GM10248 (cell line): ENCODE measurements at regions not wholly inside any gene's neighbourhood (a gene's known extent, or its start where the extent isn't known, plus 50 kb on each side); places are given as distances from the start of the nearest gene placed in this dataset.

Experiments used
- CTCF ChIA-PET: fragments of 300-600 bp; sonication (Branson Sonifier 250); formaldehyde crosslinking; extraction: SDS; loops from one replicate; lab custom pipeline; 2021; ENCODE audit warnings: antibody characterized with exemption; lab: Yijun Ruan, JAX
- POLR2A ChIA-PET: fragments of 350-650 bp; sonication (Branson Sonifier 250); formaldehyde crosslinking; extraction: SDS; loops from one replicate; lab custom pipeline; 2020; ENCODE audit warnings: antibody characterized with exemption; lab: Yijun Ruan, JAX
- DNase-seq: peaks from one replicate; pipeline ENCODE4 v3.0.0; 2012; ENCODE audit errors: extremely low spot score
- CTCF ChIP-seq: IDR thresholded peaks from 2 replicates; pipeline ENCODE4 v1.5.1; 2012; ENCODE audit warnings: mild to moderate bottlenecking, low read depth; ENCODE audit errors: extremely low read depth, missing control alignments, control extremely low read depth

- POLR2A ChIA-PET, result no interaction called here
- TF ChIP-seq CTCF, result no peak
- no peak for DNase-seq
- CTCF ChIA-PET, result no interaction called here
These were observed 217.8 kb downstream of the HAUS1 start for GRCh38 chr18:46321955-46322354.

- CTCF ChIA-PET, result no interaction called here
- no peak for TF ChIP-seq CTCF
- POLR2A ChIA-PET, result no interaction called here
- DNase-seq, result no peak
These were observed 218.3 kb downstream of the HAUS1 start for GRCh38 chr18:46322411-46322891.

DNA sequence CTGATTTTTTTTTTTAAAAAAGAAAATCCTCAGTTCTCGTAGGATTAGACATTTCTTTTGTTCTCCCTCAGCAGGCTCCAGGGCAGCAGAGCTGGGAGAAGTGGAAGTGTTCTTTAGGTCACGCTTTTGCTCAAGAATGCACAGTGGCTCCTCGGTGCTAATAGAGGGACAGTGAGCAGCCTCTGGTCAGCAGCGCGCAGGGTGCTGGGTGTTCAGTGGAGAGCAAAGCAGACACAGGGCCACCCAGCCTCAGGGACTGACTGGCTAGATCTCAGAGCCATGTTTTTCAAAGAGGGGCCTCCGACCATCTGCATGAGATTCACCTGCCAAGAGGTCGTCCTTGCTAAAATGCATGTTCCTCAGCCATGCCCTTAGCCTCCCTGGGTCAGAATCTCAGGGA lies 218.8 kb downstream of the HAUS1 start:
- ChIA-PET POLR2A (no interaction called here), CTCF (no interaction called here)
- no peak for TF ChIP-seq CTCF
- no peak for DNase-seq

GRCh38 chr18:46324087-46324955 lies 220.1 kb downstream of the HAUS1 start:
- POLR2A ChIA-PET, result no interaction called here
- no peak for TF ChIP-seq CTCF
- no peak for DNase-seq
- CTCF ChIA-PET, result no interaction called here

DNA sequence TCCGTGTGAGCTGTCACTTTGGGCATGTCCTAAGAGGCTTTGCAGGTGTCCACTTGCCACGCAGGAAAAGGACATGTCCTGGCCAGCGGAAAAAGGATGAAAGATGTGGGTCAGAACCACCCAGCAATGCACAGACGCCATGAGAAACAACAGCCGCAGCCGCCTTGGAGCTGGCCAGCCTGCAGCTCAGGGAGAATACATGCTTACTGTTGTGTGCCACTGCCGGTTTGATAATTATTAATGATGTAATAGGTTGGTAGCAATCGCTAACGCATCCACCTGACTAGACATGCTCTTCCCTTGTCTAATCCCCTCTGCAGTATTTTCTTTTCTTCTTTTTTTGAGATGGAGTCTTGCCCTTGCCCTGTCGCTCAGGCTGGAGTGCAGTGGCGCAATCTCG lies 221.7 kb downstream of the HAUS1 start:
- CTCF ChIA-PET, result interaction anchor here (1.5 kb wide), 1 partner anchor 17 kb away, joined by 3 read pairs; no protein-coding TSS in a partner anchor
- POLR2A ChIA-PET, result no interaction called here
- DNase-seq, result no peak
- TF ChIP-seq CTCF, result no peak

DNA sequence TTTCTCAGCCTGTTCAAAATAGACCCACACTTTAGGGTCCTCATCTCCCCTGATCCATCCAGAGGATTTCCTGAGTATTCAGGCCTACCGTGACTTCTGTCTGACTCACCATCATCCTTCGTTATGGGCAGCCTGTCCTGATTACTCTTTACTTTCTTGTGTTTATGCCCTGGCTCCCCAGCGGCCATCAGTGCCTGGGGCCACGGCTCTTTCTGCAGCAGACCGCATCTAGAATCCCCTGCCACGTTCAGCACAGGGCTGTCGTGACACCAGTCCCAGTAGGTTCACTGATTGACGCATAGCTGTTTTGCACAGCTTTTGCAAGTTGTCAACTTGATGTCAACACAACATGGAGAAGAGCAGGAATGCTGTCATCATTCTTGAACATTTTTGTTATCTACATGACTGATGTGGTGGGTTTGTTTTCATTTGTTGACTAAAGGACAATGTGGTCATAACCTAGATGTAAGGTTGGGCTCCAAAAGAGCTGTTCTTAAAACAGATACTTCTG lies 225.6 kb downstream of the HAUS1 start:
- no peak for DNase-seq
- CTCF ChIA-PET, result interaction anchor here (1.2 kb wide), 1 partner anchor 11 kb away, joined by 3 read pairs; no protein-coding TSS in a partner anchor
- POLR2A ChIA-PET, result no interaction called here
- no peak for TF ChIP-seq CTCF
